ENCODE measurements at regions not wholly inside any gene's neighbourhood (a gene's known extent, or its start where the extent isn't known, plus 50 kb on each side); places are given as distances from the start of the nearest gene placed in this dataset.

GRCh38 chr2:129233166-129233565 lies 746.3 kb upstream of the RAB6C start:
- H3K4me3 ChIP-seq (replicated peaks in 1 of 3; ENCODE audit: insufficient read depth in 1 of 3, low read depth in 2 of 3, low read length in 3 of 3) = no peak overlapping the region
- FAIRE-seq = no peak
- H3K9ac ChIP-seq (ENCODE audit: insufficient read depth, low read depth, low read length) = no peak overlapping the region
- DNase-seq (ENCODE audit: low spot score) = no peak
- no peak overlapping the region for H3K4me2 ChIP-seq (ENCODE audit: low read depth, low read length)
- TF ChIP-seq HOXA9 (CRISPR knock-in tag; IDR thresholded peaks at IDR 0.05; ENCODE audit: borderline replicate concordance) (no peak), ZNF83 (CRISPR knock-in tag; IDR thresholded peaks at IDR 0.05; ENCODE audit: borderline replicate concordance) (no peak), ZNF281 (CRISPR knock-in tag; IDR thresholded peaks at IDR 0.05; ENCODE audit: borderline replicate concordance) (no peak), ZHX1 (CRISPR knock-in tag; IDR thresholded peaks at IDR 0.05; ENCODE audit: low read depth) (no peak), FOSL2 (CRISPR knock-in tag; IDR thresholded peaks at IDR 0.05) (no peak), HIVEP1 (CRISPR knock-in tag; IDR thresholded peaks at IDR 0.05) (no peak), ZBTB20 (CRISPR knock-in tag; IDR thresholded peaks at IDR 0.05; ENCODE audit: borderline replicate concordance, low read depth) (no peak)
- TF ChIP-seq, protein P1, sequence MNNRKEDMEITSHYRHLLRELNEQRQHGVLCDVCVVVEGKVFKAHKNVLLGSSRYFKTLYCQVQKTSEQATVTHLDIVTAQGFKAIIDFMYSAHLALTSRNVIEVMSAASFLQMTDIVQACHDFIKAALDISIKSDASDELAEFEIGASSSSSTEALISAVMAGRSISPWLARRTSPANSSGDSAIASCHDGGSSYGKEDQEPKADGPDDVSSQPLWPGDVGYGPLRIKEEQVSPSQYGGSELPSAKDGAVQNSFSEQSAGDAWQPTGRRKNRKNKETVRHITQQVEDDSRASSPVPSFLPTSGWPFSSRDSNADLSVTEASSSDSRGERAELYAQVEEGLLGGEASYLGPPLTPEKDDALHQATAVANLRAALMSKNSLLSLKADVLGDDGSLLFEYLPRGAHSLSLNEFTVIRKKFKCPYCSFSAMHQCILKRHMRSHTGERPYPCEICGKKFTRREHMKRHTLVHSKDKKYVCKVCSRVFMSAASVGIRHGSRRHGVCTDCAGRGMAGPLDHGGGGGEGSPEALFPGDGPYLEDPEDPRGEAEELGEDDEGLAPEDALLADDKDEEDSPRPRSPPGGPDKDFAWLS (CRISPR knock-in tag; IDR thresholded peaks at IDR 0.05; ENCODE audit: borderline replicate concordance) = no peak
- TF ChIP-seq, protein P2, sequence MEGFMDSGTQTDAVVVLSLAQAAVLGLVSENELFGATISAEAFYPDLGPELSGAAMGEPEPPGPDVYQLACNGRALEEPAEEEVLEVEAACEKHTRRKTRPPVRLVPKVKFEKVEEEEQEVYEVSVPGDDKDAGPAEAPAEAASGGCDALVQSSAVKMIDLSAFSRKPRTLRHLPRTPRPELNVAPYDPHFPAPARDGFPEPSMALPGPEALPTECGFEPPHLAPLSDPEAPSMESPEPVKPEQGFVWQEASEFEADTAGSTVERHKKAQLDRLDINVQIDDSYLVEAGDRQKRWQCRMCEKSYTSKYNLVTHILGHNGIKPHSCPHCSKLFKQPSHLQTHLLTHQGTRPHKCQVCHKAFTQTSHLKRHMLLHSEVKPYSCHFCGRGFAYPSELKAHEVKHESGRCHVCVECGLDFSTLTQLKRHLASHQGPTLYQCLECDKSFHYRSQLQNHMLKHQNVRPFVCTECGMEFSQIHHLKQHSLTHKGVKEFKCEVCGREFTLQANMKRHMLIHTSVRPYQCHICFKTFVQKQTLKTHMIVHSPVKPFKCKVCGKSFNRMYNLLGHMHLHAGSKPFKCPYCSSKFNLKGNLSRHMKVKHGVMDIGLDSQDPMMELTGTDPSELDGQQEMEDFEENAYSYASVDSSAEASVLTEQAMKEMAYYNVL (CRISPR knock-in tag; IDR thresholded peaks at IDR 0.05; ENCODE audit: borderline replicate concordance) = no peak
- WGBS (ENCODE audit: low lambda C conversion rate) = 0% methylated on average over 5 of the region's 9 CpGs
- peaks cover 0 to 8% of the 10 kb centered on the region in 2 experiments; a peak in 3 of 5 replicates for H3K27me3 ChIP-seq (ENCODE audit: control insufficient read depth in 1 of 2, insufficient read depth in 2 of 2, low read length in 2 of 2)
- H3K9me3 ChIP-seq (ENCODE audit: low read length) = no peaks in the 10 kb centered on the region
- BruUV-seq (replicated peaks) = no TSS peak
- no peak overlapping the region for H2AFZ ChIP-seq (ENCODE audit: low read length)
- H3K4me1 ChIP-seq (ENCODE audit: insufficient read depth, low read length) = no peaks in the 10 kb centered on the region
- intact Hi-C loops (cut with micrococcal nuclease; ENCODE audit: unreplicated experiment) (no loop called here), in situ Hi-C loops (cut with HindIII; ENCODE audit: extremely low pct_ligation_motif_present, low pct_unique_long_range_greater_than_20kb) (no loop called here)
- no peaks in the 10 kb centered on the region for H4K20me1 ChIP-seq (ENCODE audit: insufficient read depth, low read length)
- ChIA-PET POLR2A (no interaction called here), CTCF (ENCODE audit: low intra/inter-chr PET ratio, low total read pairs) (no interaction called here)
- H3K27ac ChIP-seq (ENCODE audit: extremely low read length, insufficient read depth, low read length) = no peak overlapping the region
- no peaks in the 10 kb centered on the region for H3K36me3 ChIP-seq (replicated peaks in 1 of 2; ENCODE audit: control insufficient read depth in 1 of 2, insufficient read depth in 2 of 2, low read length in 2 of 2)
- no peak for ATAC-seq
- H3K79me2 ChIP-seq (ENCODE audit: insufficient read depth, low read length) = no peaks in the 10 kb centered on the region
